Type B pancreatic cell (in vitro differentiated cells): ENCODE measurements at regions not wholly inside any gene's neighbourhood (a gene's known extent, or its start where the extent isn't known, plus 50 kb on each side); places are given as distances from the start of the nearest gene placed in this dataset.

Experiments
- DNase-seq: peaks from one replicate; pipeline ENCODE4 v3.0.0; 2021; ENCODE audit warnings: mixed read lengths; ENCODE audit not compliant: unreplicated experiment; ENCODE audit errors: extremely low spot score
- H3K27ac Mint-ChIP-seq: 2 replicates; pipeline ENCODE4 v1.8.0; 2021; ENCODE audit warnings: mild to moderate bottlenecking, mixed read lengths
- H3K27me3 Mint-ChIP-seq: 2 replicates; pipeline ENCODE4 v1.8.0; 2021; ENCODE audit warnings: mixed read lengths
- H3K36me3 Mint-ChIP-seq: 2 replicates; pipeline ENCODE4 v1.8.0; 2021; ENCODE audit warnings: mixed read lengths
- H3K4me1 Mint-ChIP-seq: one replicate; pipeline ENCODE4 v1.8.0; 2021; ENCODE audit warnings: mixed read lengths; ENCODE audit not compliant: unreplicated experiment
- H3K4me3 Mint-ChIP-seq: 2 replicates; pipeline ENCODE4 v1.8.0; 2021; ENCODE audit warnings: mild to moderate bottlenecking, mixed read lengths
- H3K9me3 Mint-ChIP-seq: 2 replicates; pipeline ENCODE4 v1.8.0; 2021; ENCODE audit warnings: mixed read lengths
- TF ChIP-seq, protein P1 (sequence below): fragments of 200-600 bp; sonication (generic); conservative IDR thresholded peaks from 2 replicates; pipeline ENCODE4 v1.5.0; 2021; ENCODE audit warnings: antibody characterized with exemption, mild to moderate bottlenecking

DNA sequence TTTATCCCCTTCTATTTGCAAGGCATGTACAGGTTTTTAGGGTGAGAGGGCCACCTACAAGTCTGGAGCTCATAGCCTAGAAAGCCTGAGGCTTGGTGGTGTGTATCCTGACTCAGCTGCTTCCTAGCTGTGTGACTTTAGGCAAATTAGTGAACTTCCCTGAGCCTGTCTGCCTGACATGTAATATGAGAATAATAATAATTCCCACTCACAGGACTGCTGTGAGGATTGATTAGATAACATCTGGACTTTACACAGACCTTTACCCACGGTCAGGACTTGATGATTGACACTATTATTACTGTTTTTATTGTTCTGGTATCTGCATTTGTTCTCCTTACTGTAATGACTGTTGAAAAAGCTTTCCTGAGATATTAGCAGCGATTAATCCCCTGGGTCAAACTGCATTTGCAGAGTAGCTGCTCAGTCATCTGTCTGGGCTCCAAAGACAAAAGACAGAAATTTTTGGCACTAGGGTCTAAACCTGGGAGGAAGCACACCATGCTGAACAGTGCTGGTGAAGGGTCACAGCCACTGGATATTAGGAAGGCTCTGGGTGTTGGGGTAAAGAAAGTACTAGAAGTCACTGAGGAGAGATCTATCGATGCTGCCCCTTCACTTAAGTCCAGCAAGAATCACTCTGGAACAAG is 276.5 kb upstream of the FN1 start:
- no peaks in the 10 kb centered on the region for H3K36me3 Mint-ChIP-seq
- no peaks in the 10 kb centered on the region for H3K27me3 Mint-ChIP-seq
- DNase-seq, result no peak
- H3K9me3 Mint-ChIP-seq, result no peaks in the 10 kb centered on the region
- H3K4me1 Mint-ChIP-seq, result peaks cover 23% of the 10 kb centered on the region
- H3K27ac Mint-ChIP-seq, result no peak overlapping the region
- TF ChIP-seq, protein P1, sequence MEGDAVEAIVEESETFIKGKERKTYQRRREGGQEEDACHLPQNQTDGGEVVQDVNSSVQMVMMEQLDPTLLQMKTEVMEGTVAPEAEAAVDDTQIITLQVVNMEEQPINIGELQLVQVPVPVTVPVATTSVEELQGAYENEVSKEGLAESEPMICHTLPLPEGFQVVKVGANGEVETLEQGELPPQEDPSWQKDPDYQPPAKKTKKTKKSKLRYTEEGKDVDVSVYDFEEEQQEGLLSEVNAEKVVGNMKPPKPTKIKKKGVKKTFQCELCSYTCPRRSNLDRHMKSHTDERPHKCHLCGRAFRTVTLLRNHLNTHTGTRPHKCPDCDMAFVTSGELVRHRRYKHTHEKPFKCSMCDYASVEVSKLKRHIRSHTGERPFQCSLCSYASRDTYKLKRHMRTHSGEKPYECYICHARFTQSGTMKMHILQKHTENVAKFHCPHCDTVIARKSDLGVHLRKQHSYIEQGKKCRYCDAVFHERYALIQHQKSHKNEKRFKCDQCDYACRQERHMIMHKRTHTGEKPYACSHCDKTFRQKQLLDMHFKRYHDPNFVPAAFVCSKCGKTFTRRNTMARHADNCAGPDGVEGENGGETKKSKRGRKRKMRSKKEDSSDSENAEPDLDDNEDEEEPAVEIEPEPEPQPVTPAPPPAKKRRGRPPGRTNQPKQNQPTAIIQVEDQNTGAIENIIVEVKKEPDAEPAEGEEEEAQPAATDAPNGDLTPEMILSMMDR, result no peak
- no peak overlapping the region for H3K4me3 Mint-ChIP-seq

GRCh38 chr2:215711471-215712034 is 275.7 kb upstream of the FN1 start:
- DNase-seq, result no peak
- Mint-ChIP-seq H3K4me3 (no peak overlapping the region), H3K9me3 (no peaks in the 10 kb centered on the region), H3K36me3 (no peaks in the 10 kb centered on the region), H3K27ac (peak overlapping the region; percentile 19), H3K4me1 (peaks cover 23% of the 10 kb centered on the region), H3K27me3 (no peaks in the 10 kb centered on the region)
- TF ChIP-seq, protein P1, result no peak

GRCh38 chr2:215707608-215708007 is 271.7 kb upstream of the FN1 start:
- TF ChIP-seq, protein P1, result no peak
- no peak for DNase-seq
- no peaks in the 10 kb centered on the region for H3K27me3 Mint-ChIP-seq
- peaks cover 20% of the 10 kb centered on the region for H3K4me1 Mint-ChIP-seq
- H3K36me3 Mint-ChIP-seq, result no peaks in the 10 kb centered on the region
- no peak overlapping the region for H3K4me3 Mint-ChIP-seq
- no peak overlapping the region for H3K27ac Mint-ChIP-seq
- no peaks in the 10 kb centered on the region for H3K9me3 Mint-ChIP-seq

DNA sequence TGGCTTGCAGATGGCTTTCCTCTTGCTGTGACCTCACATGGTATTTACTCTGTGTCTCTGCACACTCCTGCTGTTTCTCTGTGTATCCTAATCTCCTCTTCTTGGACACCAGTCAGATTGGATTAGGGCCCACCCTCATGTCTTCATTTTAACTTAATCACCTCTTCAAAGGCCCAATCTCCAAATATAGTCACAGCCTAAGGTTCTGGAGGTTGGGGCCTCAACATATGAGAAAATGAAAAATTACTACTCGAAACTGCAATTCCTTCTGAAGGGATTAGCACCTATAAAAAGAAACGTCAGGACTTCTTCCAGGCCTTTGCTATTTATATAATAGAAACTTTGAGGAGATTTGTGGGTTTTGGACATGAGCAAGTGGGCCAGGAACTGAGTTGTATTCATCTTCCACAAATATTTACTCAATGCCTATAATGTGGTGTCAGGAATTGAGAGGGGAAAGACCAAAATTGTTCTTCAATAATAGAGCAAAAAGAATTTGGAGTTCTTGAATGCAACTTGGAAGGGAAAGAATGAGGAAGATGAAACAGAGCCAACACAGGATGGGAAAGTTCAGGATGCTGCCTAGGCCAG is 270.0 kb upstream of the FN1 start:
- TF ChIP-seq, protein P1, result no peak
- no peak for DNase-seq
- Mint-ChIP-seq H3K36me3 (no peaks in the 10 kb centered on the region), H3K27me3 (no peaks in the 10 kb centered on the region), H3K27ac (no peak overlapping the region), H3K9me3 (no peaks in the 10 kb centered on the region), H3K4me1 (peaks cover 7% of the 10 kb centered on the region), H3K4me3 (no peak overlapping the region)

GRCh38 chr2:215705281-215705680 is 269.4 kb upstream of the FN1 start:
- peaks cover 12% of the 10 kb centered on the region for H3K4me1 Mint-ChIP-seq
- no peaks in the 10 kb centered on the region for H3K36me3 Mint-ChIP-seq
- H3K27ac Mint-ChIP-seq, result no peak overlapping the region
- DNase-seq, result no peak
- H3K9me3 Mint-ChIP-seq, result no peaks in the 10 kb centered on the region
- TF ChIP-seq, protein P1, result no peak
- no peak overlapping the region for H3K4me3 Mint-ChIP-seq
- H3K27me3 Mint-ChIP-seq, result no peaks in the 10 kb centered on the region
